Body of pancreas (tissue), 4 donors: ENCODE measurements at regions not wholly inside any gene's neighbourhood (a gene's known extent, or its start where the extent isn't known, plus 50 kb on each side); places are given as distances from the start of the nearest gene placed in this dataset.

Source experiments
- CTCF ChIP-seq, 7 experiments: fragments of 450-650 bp in 4 of 7; fragments of 200-600 bp in 3 of 7; sonication (generic) in 3 of 7; IDR thresholded peaks; one replicate each; pipeline ENCODE4 v1.5.1; 2016 to 2019; ENCODE audit warnings: antibody characterized with exemption in 7 of 7
- POLR2A ChIP-seq, 3 donors: fragments of 450-650 bp; IDR thresholded peaks; one replicate each; pipeline ENCODE4 v1.6.1; 2016; ENCODE audit warnings: antibody characterized with exemption in 3 of 3, mild to moderate bottlenecking in 2 of 3

DNA sequence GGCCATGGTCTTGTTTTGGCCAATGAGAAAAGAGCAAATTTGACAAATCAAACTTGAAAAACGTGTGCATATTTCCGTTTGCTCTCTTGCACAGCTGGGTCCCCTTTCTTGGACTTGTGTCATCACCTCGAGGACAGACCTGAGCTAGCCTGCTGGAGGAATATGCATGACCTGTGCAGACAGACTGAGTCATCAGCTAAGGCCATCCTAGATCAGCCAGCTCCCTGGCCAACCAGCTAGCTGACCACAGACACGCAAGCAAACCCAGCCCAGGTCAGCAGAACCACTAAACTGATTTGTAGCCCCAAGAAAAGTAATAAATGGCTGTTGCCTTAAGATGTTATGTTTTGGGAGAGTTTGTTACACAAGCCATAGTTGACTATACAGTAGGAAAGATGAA is 61.3 kb upstream of the PAX3 start:
- no peak for TF ChIP-seq CTCF (IDR thresholded peaks at IDR 0.05)
- TF ChIP-seq POLR2A (IDR thresholded peaks at IDR 0.05), result no peak
